ENCODE measurements at regions not wholly inside any gene's neighbourhood (a gene's known extent, or its start where the extent isn't known, plus 50 kb on each side); places are given as distances from the start of the nearest gene placed in this dataset.

DNA sequence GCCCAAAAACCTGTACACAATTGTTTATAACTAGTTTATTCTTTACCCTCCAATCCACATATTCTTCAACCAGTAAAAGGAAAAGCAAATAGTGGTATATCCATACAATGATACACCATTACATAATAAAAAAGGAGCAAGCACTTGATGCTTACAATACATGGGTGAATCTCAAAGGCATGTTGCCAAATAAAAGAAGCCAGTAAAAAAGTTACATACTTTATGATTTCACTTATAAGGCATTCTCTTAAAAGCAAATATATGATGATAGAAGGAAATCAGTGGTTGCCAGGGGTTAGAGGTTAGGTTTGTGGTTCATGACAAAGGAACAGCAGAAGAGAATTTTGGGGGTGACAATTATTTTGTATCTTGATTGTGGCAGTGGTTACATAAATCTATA is 896.1 kb upstream of the LCORL start:
- Histone ChIP-seq H2BK20ac (ENCODE audit: low read depth, low read length, poor library complexity, severe bottlenecking) (no peak overlapping the region), H3K56ac (ENCODE audit: insufficient read length, low read depth, low read length) (no peak overlapping the region), H2BK12ac (ENCODE audit: insufficient read length, low read depth, low read length) (no peak overlapping the region), H2AK5ac (ENCODE audit: insufficient read length, low read length) (no peak overlapping the region), H2AFZ (ENCODE audit: low read length) (no peak overlapping the region), H3K9ac (ENCODE audit: extremely low read depth, insufficient read length, low read length) (no peak overlapping the region), H4K5ac (ENCODE audit: insufficient read length, low read depth, low read length) (no peak overlapping the region), H4K91ac (ENCODE audit: insufficient read length, low read depth, low read length) (no peak overlapping the region), H2BK5ac (ENCODE audit: insufficient read length, low read length) (no peak overlapping the region), H3K18ac (ENCODE audit: insufficient read length, low read depth, low read length) (no peak overlapping the region), H3K23me2 (ENCODE audit: insufficient read length, low read depth, low read length, poor library complexity, severe bottlenecking) (no peaks in the 10 kb centered on the region), H3K9me3 (ENCODE audit: control insufficient read depth, low read depth, low read length) (peaks cover under 1% of the 10 kb centered on the region), H3K27ac (ENCODE audit: insufficient read length, low read depth, low read length) (no peak overlapping the region), H3K79me1 (ENCODE audit: insufficient read depth, low read depth, low read length, poor library complexity, severe bottlenecking) (no peaks in the 10 kb centered on the region), H3K4ac (ENCODE audit: low read depth, low read length) (no peak overlapping the region), H3K27me3 (ENCODE audit: insufficient read depth, low read length) (no peaks in the 10 kb centered on the region), H2BK15ac (ENCODE audit: low read depth, low read length) (no peak overlapping the region), H3K79me2 (ENCODE audit: insufficient read depth, low read length) (no peaks in the 10 kb centered on the region), H2BK120ac (ENCODE audit: low read depth, low read length, poor library complexity, severe bottlenecking) (no peak overlapping the region), H4K8ac (replicated peaks; ENCODE audit: insufficient read length, low read depth, low read length) (no peak overlapping the region), H3K4me2 (ENCODE audit: insufficient read depth, insufficient read length, low read length) (no peak overlapping the region), H3K14ac (ENCODE audit: insufficient read depth, low read length) (no peak overlapping the region), H3T11ph (ENCODE audit: low read length) (no peak overlapping the region), H3K23ac (ENCODE audit: insufficient read length, low read depth, low read length) (no peak overlapping the region), H3K4me1 (ENCODE audit: insufficient read depth, low read length) (no peaks in the 10 kb centered on the region), H4K20me1 (ENCODE audit: control insufficient read depth, insufficient read depth, insufficient read length) (no peaks in the 10 kb centered on the region)
- peaks cover 8 to 18% (median 8%) of the 10 kb centered on the region in 3 experiments for H3K36me3 Mint-ChIP-seq (ENCODE audit: insufficient read depth in 1 of 3, low read depth in 3 of 3)
- no peaks in the 10 kb centered on the region for H3K27me3 Mint-ChIP-seq (ENCODE audit: low read depth)
- peaks cover 10 to 15% of the 10 kb centered on the region in 2 experiments for H3K9me3 Mint-ChIP-seq
- no peak overlapping the region for H3K4me3 Mint-ChIP-seq
- no peak for DNase-seq
- no peak overlapping the region for H3K27ac Mint-ChIP-seq
- TF ChIP-seq, protein P1, sequence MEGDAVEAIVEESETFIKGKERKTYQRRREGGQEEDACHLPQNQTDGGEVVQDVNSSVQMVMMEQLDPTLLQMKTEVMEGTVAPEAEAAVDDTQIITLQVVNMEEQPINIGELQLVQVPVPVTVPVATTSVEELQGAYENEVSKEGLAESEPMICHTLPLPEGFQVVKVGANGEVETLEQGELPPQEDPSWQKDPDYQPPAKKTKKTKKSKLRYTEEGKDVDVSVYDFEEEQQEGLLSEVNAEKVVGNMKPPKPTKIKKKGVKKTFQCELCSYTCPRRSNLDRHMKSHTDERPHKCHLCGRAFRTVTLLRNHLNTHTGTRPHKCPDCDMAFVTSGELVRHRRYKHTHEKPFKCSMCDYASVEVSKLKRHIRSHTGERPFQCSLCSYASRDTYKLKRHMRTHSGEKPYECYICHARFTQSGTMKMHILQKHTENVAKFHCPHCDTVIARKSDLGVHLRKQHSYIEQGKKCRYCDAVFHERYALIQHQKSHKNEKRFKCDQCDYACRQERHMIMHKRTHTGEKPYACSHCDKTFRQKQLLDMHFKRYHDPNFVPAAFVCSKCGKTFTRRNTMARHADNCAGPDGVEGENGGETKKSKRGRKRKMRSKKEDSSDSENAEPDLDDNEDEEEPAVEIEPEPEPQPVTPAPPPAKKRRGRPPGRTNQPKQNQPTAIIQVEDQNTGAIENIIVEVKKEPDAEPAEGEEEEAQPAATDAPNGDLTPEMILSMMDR (conservative IDR thresholded peaks at IDR 0.05) = no peak
- H3K4me1 Mint-ChIP-seq = no peaks in the 10 kb centered on the region
